Epidermal melanocyte (primary cell): ENCODE measurements at regions not wholly inside any gene's neighbourhood (a gene's known extent, or its start where the extent isn't known, plus 50 kb on each side); places are given as distances from the start of the nearest gene placed in this dataset.

Source experiments
- DNase-seq: peaks from one replicate; pipeline ENCODE4 v3.0.0; 2011; ENCODE audit warnings: low spot score; ENCODE audit not compliant: insufficient read length

DNA sequence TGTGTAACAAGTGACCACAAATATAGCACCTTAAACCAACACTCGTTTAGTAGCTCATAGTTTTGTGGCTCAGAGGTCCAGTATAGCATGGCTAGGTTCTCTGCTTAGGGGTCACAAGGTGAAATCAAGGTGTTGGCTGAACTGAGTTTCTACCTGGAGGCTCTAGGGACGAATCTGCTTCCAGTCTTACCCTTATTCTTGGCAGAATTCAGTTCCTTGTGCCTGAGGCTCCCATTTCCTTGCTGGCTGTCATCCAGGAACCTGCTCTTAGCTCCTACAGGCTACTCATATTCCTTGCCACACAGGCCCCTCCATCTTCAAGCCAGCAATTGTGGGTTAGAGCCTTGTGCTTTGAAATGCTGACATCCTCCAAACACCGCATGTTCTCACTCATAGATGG lies 212.3 kb upstream of the CDH13 start:
- DNase-seq: no peak

DNA sequence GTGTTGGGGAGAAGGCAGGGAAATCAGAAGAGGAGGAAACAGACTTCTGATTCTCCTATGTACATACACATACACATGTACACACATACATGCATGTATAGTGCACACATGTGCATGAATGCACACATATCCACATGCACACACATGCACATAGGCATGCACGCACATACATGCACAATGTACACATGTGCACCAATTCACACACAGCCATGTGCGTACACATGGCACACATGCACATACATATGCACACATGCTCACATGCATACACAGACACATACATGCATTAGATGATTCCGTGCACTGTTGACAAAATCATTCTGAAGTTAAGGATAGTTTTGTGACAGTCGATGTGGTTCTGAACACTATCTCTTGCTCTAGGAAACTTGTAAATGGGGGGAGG lies 214.0 kb upstream of the CDH13 start:
- DNase-seq: no peak

DNA sequence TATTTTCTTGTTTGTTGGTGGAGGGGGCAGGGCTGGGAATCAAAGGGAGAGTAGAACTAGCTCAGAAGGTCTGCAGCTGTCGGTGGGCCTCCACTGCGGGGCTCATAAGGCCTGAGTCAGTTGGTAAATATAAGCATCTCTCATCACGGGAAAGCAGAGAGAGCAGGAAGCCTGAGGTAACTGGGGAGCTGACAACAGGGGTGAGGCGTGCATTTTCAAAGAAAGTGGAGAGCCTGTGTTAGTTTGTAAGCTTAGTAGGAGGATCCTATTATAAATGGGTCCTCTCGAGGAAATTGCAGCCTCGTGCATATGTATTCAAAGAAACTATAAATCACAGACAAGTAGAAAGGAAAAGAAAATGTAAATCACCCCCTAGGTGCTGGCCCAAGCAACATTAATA lies 221.0 kb upstream of the CDH13 start:
- no peak for DNase-seq

DNA sequence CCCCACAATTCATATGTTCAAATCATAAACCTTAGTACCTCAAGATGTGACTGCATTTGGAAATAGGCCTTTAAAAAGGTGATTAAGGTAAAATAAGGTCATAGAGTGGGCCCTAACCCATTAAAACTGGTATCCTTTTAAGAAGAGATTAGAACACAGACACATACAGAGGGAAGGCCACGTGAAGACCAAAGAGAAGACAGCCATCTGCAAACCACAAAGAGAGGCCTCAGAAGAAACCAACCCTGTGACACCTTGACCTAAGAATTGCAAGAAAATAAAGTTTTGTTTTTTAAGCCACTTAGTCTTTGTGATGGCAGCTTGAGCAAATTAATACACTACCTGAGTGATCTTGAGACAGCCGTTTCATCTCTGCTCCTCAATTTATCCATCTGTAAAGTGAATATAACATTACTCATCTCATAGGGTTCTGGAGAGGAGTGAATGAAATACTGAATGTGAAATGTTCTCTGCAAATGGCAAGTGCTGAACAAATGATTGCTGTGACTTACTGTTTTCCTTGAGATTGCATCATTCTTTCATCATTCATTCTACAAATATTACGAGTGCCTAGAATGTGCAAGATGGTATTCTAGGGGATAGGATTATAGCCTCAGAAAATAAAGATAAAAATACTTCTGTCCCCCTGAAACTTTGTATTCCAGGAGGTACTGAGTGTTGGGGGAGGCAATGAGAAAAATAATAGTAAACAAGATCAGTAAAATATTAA lies 222.0 kb upstream of the CDH13 start:
- no peak for DNase-seq

DNA sequence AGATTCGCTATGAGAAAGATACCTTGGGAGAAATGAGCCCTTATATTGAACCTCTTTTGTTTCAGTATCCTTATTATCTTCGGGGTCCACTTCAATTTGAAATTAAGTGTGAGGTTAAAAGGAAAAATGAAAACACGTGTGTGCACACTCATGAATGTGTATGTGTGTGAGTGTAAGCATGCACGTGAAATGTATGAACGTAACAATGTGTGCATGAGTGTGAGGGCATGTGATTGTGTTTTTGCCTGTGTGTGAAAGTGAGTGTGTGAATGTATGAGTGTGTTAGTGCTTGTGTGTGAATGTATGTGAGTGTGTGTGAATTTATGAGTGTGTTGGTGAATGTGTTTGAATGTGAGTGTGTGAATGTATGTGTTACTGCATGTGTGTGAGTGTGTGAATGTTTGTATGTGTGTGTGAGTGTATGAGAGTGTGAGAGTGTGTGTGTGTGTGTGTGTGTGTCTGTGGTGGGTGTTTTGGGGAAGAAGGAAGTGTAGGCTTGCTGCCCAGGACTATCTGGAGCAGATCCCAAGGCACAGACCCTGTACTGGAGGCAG lies 224.0 kb upstream of the CDH13 start:
- no peak for DNase-seq

DNA sequence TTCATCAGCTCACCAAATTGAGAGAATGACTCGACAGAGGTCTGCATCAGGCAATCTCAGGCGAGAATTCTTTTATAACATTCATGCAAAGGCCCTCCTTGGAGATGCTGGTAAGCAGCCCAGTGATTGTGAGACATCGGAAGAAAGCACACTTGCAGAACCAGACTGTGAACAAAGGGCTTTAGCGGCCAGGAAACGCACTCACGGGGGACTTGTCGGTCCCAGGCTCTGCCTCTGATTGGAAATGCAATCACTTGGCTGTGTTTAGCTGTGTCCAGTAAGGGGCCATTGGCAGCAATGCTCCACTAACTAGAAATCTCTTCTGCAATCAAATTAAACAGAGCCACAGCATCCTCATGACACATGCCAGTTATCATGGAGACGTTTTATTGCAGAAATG lies 226.7 kb upstream of the CDH13 start:
- DNase-seq: no peak

DNA sequence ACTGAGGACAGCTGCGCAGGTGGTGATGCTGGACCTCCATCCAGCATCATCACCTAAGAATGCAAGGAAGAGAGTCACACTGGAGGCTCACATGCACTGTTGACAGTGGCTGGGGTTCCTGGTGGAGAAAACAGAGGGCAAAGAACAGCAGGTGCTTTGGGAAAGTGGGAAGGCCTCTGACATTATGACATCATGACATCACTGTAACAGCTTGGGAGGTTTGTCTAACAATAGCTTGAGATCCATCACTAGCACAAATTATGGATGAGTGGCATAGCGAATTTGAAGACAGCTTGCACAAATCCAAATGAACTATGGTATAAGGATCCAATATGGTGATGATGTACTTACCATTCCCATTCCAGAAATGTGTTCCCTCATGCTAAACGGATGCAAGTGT lies 226.5 kb upstream of the MPHOSPH6 start:
- no peak for DNase-seq

DNA sequence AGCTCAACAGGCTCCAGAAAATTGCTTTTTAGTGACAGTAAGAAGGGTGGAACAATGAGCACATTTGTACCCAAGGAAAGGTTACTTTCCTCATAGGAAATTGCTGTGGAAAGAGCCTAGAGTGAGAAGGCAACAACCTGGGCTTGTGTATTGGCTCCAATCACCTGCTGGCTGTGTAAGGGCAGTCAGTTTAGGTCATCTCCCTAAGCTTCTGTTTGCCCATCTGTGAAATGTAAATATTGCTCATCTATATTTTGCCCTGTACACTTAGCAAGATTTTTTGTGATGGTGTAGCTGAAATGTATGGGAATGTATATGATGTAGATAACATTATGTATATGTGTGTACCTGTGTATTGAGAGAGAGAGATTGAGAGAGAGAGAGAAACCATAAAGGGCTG lies 225.2 kb upstream of the MPHOSPH6 start:
- DNase-seq: no peak

DNA sequence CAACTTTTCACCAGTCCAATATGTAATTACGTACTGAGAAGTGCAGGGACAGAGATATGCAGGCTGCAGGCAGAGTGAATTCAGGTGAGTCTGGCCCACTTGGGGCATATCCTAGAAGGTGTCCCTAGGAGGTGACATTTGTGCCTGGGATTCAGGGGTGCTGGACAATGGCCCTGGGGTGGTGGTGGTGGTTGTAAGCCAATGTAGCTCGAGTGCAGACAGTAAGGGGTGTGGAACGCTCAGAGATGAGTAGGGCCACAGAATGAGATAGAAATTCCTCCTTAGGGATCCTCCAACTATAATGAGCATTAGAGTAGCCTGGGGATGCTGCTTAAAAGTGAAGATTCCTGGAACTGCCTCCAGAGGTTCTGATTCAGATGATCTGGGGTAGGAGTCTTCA lies 221.7 kb upstream of the MPHOSPH6 start:
- no peak for DNase-seq

DNA sequence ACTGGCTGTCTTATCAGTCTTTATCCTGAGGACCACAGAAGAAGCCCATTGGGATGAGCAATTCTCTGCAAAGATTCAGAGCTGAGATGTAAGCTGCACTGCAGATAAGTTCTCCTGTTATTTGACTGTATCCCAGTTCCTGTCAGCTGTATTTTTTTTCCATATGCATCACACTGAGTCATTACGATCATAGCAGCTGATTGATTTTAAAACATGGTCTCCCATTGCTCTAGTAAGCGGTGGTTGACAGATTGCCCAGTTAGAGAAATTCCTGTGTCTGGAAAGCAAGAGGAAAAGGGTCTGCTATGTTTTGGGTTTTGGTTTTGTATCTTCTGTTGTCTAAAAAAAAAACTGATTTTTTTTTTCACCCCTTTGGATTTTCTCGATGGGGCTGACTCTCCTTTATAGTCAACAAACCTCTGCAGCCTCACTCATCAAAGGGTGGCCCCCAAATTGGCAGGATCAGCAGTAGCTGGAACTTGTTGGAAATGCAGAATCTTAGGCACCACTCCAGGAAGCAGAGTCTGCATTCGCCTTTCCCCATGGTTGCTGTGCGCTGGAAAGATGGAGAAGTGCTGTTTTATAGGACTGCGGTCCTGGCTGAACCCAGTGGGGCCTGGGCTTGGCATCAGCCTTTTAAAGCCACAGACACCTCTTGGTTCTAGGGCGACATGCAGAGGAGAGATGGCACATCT lies 220.1 kb upstream of the MPHOSPH6 start:
- no peak for DNase-seq

DNA sequence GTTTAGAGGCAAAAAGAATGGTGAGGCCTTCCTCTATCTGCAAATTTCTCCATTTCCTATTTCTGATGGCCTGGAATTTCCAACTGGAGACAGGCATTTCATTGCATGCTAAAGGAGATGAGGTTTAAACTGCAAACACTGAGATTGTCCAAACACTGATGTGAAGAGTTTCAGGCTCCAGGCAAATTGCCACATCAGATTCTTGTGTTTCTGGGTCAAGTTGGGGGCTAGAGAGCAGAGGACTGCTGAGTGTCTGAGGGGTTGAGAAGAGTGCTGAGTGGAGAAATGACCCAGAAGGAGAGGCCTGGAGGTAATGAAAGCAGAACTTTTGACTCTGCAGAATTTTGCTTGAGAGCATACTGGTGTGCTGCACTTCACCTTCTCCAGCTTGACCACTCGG lies 216.7 kb upstream of the MPHOSPH6 start:
- DNase-seq: no peak

DNA sequence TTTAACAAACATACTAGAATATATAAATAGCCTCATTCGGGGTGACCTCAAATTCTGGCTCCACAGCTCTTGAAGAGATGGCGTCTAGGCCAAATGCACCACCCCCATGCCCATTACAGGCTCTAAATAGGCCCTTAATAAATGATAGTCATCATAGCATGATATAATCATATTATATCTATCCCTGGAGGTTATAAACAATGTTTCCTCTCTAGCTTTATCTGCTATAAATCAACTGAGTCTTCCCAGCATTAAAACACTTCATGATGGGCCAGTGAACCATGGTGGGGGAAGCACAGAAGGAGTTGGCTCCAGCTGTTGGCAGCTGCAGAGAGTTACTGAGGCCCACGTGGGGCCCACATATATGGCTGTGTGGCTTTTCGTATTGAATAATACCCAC lies 214.9 kb upstream of the MPHOSPH6 start:
- DNase-seq: no peak

DNA sequence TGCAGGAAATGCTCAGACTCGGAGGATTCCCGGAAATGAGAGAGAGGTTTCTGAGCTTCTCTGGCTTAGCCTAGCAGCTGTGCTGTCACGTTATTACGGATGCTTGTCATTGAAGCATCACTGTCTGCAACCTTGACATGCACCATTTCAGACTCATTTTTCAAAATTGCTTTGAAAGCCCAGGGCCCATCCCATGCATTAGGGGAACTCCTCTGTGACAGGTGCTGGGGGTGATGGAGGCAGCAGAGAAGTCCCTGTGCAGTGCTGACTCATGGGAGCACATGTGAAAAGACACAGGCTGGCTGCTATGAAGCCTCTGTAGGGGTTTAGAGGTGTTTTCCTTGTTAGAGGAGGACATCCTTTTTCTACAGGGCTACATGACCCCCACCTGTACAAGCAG lies 214.0 kb upstream of the MPHOSPH6 start:
- DNase-seq: no peak

DNA sequence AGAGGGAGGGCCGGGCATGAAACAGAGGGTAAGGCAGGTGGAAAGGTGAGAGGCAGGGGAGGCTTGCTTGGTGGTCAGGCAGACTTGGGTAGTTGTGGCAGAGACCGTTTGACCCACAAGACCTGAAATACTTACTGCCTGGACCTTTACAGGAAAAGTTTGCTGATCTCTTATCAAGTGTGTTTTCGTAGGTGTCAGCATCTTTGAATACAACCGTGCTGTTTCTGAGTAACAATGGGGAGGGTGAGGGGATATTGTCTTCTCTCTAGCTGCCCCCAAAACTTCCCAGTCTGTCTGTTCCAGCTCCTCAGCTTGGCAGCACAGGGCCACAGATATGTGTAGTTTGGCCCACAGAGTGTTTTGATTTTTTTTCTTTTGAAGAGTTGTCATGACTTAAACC lies 212.5 kb upstream of the MPHOSPH6 start:
- DNase-seq: no peak

DNA sequence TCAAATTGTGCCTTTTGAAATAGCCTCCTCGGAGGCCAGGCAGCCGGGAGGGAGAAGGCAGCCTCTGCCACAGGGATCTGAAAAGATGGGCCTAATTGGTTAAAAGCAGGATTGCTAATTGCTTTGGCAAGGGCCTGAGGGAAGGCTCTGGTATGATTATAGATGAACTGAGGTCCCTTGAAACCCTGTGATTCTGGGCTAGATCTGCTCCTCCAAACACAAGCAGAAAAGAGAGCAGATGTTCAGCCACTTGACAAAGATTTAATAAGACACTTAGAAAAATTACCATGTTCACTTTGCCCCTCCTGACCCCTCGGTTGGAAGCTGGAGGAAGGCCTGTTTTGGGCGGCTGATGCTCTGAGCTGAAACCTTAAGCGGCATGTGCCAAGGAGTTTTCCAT lies 209.5 kb upstream of the MPHOSPH6 start:
- DNase-seq: no peak

DNA sequence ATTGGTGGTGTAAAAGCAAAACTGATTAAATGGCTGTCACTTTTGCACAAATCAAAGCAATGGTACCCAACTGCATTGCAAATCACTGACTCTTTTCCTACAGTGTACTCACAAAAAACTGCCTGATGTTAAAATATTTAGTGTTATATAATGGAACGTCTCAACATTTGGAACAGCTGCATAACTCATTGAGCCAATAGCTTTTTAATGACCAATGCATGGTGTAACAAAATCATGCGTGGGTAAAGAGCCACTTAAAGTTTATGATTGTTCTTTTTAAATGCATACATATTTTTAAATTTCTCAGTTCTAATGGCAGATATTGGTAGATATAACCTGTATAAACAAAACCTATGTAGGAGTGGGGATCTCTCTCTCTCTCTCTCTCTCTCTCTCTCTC lies 204.0 kb upstream of the MPHOSPH6 start:
- no peak for DNase-seq

DNA sequence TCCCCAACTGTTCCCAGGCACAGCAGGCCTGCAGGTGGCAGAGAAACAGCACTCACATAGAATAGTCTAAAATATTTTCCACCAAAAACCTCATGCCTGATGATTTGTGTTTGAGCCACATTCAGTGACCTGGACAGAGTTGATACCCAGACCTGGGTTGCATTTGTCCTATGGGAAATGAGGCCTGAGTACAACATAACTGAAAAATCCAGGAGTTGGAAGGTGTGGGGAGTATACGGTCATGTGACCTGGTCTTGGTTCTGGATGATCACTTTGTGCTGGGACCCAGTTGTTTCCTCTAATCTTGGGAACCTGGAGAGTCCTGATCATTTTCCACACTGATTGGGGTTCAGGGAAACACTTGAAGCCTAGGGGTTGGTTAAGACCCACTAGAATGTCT lies 200.3 kb upstream of the MPHOSPH6 start:
- no peak for DNase-seq

DNA sequence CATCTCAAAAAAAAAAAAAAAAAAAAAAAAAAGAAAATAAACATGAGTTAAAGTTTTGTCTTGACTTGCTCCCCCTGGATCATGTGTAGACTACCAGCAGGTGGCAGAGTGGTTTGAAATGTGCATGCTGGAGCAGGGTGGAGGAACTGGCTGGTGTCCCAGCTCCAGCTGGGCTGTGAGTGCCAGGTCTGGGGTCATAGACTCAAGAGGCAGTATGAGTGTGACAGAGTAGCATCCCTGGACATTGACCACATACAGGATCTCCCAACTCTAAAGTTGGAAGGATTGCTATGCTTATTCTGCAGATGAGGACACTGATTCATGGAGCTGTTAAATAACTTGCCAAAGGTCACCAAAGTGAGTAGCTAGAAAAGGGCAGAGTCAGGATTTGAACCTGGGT lies 198.0 kb upstream of the MPHOSPH6 start:
- no peak for DNase-seq

DNA sequence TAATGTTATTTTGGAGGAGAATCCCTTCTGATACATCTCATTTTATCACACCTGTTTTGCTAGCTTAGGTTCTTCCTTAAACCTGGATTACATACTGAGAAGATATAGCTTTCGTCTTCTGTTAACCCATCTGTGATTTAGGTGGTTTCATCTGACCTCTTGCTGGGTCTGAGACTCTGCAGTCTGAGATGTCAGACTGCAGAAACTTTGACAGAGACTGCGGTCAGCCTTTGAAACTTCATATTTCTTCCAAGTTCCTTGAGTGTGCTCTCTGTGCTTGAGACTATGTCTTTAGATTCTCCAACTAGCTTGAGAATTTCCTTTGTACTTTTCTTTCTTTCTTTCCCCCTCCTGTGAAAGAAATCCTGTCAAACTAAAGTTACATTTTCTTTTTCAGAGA lies 196.4 kb upstream of the MPHOSPH6 start:
- no peak for DNase-seq

DNA sequence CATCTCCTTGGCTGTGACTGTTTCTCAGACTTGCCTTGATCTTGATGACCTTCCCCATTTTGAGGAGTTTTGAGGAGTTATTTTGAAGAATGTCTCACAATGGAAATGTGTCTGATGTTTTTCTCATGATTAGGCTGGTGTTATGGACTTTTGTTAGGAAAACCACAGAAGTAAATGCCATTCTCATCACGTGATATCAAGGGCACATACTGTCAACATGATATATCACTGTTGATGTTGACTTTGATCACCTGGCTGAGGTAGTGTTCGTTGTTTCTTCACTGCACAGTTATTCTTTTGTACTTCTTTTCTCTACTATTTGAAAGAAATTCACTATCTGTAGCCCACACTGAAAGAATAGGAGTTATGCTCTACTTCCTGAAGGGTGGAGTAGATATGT lies 194.7 kb upstream of the MPHOSPH6 start:
- no peak for DNase-seq

DNA sequence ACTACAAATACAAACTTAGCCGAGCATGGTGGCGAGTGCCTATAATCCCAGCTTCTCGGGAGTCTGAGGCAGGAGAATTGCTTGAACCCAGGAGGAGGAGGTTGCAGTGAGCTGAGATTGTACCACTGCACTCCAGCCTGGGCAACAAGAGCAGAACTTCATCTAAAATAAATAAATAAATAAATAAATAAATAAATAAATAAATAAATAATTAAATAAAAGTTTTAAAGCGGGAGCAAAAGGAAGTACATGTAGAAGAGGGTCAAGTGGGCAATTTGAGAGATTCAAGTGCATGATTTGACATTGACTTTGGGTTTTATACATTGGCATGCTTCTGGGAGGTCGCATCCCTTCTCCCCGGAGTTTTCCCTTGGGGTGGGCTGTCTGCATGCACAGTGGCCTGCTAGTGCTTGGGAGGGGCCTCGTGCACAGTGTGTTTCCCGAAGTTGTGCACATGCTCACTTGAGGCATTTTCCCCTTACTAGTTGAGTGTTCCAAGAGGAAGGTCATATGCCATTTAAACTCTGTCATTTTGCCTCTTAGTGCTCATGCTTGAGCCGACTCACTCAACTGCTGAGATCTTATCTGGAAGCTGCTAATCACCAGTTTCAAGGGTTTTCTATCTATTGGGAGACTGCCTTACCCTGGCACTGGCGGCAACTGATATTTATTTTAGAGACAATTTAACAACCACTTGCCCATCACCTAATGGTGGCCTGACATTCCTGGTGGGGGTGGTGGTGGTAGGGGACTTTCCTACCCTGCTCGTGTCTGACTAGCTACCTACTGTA lies 193.2 kb upstream of the MPHOSPH6 start:
- no peak for DNase-seq

DNA sequence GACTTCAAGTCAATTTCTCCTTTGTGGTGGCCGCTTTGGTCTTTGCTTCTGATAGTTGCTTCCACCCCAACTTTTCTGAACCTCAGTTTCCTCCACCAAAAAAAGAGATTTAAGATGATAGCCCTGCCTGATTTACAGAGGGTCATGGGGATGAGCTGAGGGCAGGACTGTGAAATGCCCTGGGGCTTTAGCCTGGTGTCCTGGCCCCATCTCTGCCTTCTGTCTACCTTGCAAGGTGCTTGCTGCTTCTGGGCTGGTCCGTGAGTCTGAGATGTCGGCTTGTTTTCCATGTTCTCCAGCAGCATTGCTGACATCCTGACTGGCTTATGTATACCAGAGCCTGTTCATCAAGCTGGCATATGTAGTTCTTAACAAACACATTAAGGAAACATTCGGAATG lies 191.9 kb upstream of the MPHOSPH6 start:
- DNase-seq: no peak
